SK-N-MC (cell line): ENCODE measurements at regions not wholly inside any gene's neighbourhood (a gene's known extent, or its start where the extent isn't known, plus 50 kb on each side); places are given as distances from the start of the nearest gene placed in this dataset.

ENCODE experiments used
- DNase-seq: peaks from one replicate; pipeline ENCODE4 v3.0.0-alpha.2; 2011; ENCODE audit warnings: low read depth, low spot score
- H3K27ac ChIP-seq: fragments of 200-600 bp; sonication (generic); 2 replicates; pipeline ENCODE4 v1.5.1; 2016; ENCODE audit warnings: mixed run types
- H3K36me3 ChIP-seq: fragments of 200-600 bp; sonication (generic); 2 replicates; pipeline ENCODE4 v1.6.1; 2017; ENCODE audit warnings: antibody characterized with exemption, low read length, mixed read lengths; ENCODE audit not compliant: insufficient read depth
- H3K4me3 ChIP-seq: fragments of 200-600 bp; sonication (generic); 2 replicates; pipeline ENCODE4 v1.5.1; 2016
- H3K9ac ChIP-seq: fragments of 200-600 bp; sonication (generic); 2 replicates; pipeline ENCODE4 v1.8.0; 2017; ENCODE audit warnings: mixed run types, mixed read lengths; ENCODE audit not compliant: insufficient read length
- H3K9me3 ChIP-seq: fragments of 200-600 bp; sonication (generic); 2 replicates; pipeline ENCODE4 v1.6.1; 2017; ENCODE audit warnings: low read depth, mild to moderate bottlenecking, antibody characterized with exemption, low read length, moderate library complexity, mixed read lengths
- EZH2 ChIP-seq: fragments of 200-600 bp; sonication (generic); IDR thresholded peaks from one replicate; pipeline ENCODE4 v1.6.1; 2017; ENCODE audit warnings: antibody characterized with exemption
- FOXP2 ChIP-seq: optimal IDR thresholded peaks from 2 replicates; pipeline ENCODE3; 2011; ENCODE audit warnings: mild to moderate bottlenecking, moderate library complexity; ENCODE audit not compliant: insufficient read depth; ENCODE audit errors: extremely low read length, control extremely low read depth
- POLR2AphosphoS5 ChIP-seq: IDR thresholded peaks from 2 replicates; pipeline ENCODE4 v1.6.1; 2012; ENCODE audit warnings: mild to moderate bottlenecking, low read depth, low read length, borderline replicate concordance

DNA sequence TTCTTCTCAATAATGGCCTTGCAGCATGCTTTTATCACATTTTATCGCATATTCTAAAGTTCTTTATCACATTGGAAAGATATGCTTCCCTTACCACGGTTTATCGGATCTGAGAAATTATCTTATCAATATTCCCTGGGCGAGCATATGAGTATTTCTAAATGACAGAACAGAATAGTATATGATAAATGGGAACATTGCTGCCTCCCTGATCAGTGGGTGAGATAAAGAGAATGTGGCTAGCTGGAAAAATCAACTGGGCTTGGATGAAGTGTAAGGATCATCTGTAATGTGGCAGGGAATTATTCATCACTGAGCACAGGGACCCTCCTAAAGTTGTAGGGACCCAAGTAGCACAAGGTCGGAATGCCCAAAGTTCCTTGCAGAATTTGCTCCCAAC lies 667.4 kb upstream of the NRP1 start:
- Histone ChIP-seq H3K9ac (no peak overlapping the region), H3K27ac (no peak overlapping the region), H3K36me3 (no peaks in the 10 kb centered on the region), H3K9me3 (no peaks in the 10 kb centered on the region), H3K4me3 (no peak overlapping the region)
- DNase-seq, result no peak
- no peak for TF ChIP-seq FOXP2
- no peak for TF ChIP-seq EZH2
- TF ChIP-seq POLR2AphosphoS5, result no peak

DNA sequence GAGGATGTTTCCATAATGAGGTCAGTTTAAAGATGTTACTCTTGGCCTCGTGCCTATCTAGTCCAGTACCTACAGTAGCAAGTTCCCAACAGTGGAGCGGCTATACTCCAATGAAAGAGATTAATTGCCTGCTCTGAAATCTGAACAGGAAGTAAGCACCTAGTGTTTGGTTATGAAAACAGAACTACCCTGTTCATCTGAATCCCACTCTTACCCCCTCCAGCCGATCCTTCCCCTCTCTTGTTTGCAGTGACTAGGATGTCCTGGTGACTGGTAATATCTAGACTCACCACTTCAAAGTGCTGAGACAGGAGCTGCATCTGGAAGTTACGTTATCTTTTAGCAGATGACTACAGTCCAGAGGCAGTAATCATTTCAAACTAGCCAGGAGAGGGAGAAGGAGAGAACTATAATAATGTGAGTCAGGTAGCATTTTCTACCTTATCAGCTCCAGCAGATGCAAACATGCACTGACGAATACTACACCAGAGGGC lies 666.7 kb upstream of the NRP1 start:
- H3K9ac ChIP-seq, result no peak overlapping the region
- no peaks in the 10 kb centered on the region for H3K9me3 ChIP-seq
- no peak for DNase-seq
- TF ChIP-seq FOXP2, result no peak
- no peak for TF ChIP-seq POLR2AphosphoS5
- no peak for TF ChIP-seq EZH2
- no peak overlapping the region for H3K4me3 ChIP-seq
- no peak overlapping the region for H3K27ac ChIP-seq
- no peaks in the 10 kb centered on the region for H3K36me3 ChIP-seq

DNA sequence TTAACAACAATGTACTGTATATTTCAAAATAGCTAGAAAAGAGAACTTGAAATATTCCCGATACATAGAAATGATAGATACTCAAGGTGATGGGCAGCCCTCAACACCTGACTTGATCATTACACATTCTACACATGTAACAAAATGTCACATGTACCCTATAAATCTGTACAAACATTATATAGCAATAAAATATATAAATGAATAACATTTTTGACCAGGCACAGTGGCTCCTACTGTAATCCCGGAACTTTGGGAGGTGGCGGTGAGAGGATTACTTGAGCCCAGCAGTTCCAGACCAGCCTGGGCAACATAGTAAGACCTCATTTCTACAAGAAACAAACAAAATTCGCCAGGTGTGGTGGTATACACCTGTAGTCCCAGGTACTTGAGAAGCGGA lies 659.5 kb upstream of the NRP1 start:
- Histone ChIP-seq H3K36me3 (no peaks in the 10 kb centered on the region), H3K9ac (no peak overlapping the region), H3K4me3 (no peak overlapping the region), H3K9me3 (no peaks in the 10 kb centered on the region), H3K27ac (no peak overlapping the region)
- no peak for DNase-seq
- TF ChIP-seq FOXP2 (no peak), EZH2 (no peak), POLR2AphosphoS5 (no peak)

DNA sequence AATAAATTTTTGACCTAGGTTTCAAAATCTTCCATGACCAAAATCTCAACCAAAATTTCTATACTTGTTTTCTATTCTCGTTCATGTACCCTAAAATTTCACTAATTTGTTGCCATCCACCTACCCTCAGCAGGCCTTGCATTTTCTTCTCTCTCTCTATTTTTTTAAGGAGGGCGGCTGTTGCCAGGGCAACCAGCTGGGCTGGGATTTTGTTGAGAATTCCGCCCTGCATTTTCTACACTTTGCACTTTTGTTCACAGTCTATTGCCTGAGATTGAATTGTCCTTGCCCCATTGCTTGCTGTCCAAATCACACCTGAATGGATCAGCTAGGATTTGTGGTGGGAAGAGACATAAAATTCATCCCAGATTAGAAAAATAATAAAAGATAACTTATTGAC lies 657.5 kb upstream of the NRP1 start:
- Histone ChIP-seq H3K9me3 (no peaks in the 10 kb centered on the region), H3K9ac (no peak overlapping the region), H3K27ac (no peak overlapping the region), H3K36me3 (no peaks in the 10 kb centered on the region), H3K4me3 (no peak overlapping the region)
- TF ChIP-seq FOXP2 (no peak), EZH2 (no peak), POLR2AphosphoS5 (no peak)
- DNase-seq, result no peak

DNA sequence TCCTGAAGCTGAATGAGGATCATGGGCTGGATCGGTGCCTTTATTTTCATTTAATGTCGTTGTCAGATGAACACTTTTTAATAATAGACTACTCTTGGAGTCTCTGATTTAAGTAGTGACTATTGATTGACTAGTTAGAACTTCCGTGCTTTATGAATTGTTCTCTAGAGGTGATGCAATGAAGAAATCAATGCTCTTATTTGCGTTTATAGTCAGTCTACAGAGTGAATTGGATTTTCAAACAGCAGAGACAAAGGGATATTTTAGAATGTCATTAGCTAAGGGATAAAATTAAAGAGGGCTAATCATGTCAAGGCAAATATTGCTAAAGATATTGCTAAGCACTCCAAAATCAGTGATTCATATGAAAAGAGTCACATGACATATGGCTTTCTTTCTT lies 652.0 kb upstream of the NRP1 start:
- TF ChIP-seq EZH2 (no peak), POLR2AphosphoS5 (no peak), FOXP2 (no peak)
- Histone ChIP-seq H3K36me3 (no peaks in the 10 kb centered on the region), H3K9ac (no peak overlapping the region), H3K27ac (no peak overlapping the region), H3K4me3 (no peak overlapping the region), H3K9me3 (no peaks in the 10 kb centered on the region)
- no peak for DNase-seq

DNA sequence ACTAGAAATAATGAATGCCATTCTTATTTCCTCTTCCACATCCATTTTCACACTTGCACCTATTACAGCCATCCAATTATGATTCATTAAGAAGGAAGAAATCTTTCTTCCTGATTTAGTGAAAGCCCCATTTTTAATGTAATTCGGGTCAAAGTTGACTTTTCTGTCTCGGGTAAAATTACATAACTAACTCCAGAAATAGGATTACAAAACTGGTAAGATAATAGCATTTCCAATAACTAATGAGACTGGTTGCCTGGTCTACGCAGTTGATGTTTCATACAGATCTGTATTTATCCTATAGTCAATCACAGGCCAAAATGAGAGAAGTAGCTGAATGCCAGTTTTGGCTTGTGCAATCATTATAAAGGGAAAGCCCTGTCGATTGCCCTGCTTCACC lies 651.5 kb upstream of the NRP1 start:
- no peak for TF ChIP-seq POLR2AphosphoS5
- no peak for TF ChIP-seq FOXP2
- no peak for TF ChIP-seq EZH2

DNA sequence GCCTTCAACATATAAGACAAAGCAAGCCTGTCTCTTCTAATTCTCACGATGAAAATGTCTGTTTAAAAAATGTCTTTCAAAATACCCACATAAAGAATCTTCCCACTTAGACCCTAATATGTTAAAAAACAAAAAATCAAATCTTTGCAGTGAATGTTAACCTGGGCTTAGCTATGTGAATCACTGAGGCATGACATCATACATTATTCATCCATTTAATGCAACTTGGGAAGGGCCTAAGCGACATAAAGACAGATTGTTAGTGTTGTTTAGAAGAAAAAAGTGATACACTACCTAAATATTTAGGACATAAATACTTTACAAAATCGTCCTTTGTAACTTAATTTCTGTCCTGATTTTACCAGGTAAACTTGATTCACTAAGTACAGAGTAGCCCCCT lies 648.5 kb upstream of the NRP1 start:
- no peak overlapping the region for H3K9ac ChIP-seq
- no peak overlapping the region for H3K4me3 ChIP-seq
- no peak for TF ChIP-seq EZH2
- no peak for TF ChIP-seq FOXP2
- TF ChIP-seq POLR2AphosphoS5, result no peak
- no peaks in the 10 kb centered on the region for H3K9me3 ChIP-seq
- no peak overlapping the region for H3K27ac ChIP-seq
- DNase-seq, result no peak
- no peaks in the 10 kb centered on the region for H3K36me3 ChIP-seq

More for the DNA sequence above, 651.5 kb upstream of the NRP1 start:
- no peaks in the 10 kb centered on the region for H3K36me3 ChIP-seq
- H3K9ac ChIP-seq, result no peak overlapping the region
- no peak overlapping the region for H3K4me3 ChIP-seq
- DNase-seq, result no peak
- H3K27ac ChIP-seq, result no peak overlapping the region
- no peaks in the 10 kb centered on the region for H3K9me3 ChIP-seq

DNA sequence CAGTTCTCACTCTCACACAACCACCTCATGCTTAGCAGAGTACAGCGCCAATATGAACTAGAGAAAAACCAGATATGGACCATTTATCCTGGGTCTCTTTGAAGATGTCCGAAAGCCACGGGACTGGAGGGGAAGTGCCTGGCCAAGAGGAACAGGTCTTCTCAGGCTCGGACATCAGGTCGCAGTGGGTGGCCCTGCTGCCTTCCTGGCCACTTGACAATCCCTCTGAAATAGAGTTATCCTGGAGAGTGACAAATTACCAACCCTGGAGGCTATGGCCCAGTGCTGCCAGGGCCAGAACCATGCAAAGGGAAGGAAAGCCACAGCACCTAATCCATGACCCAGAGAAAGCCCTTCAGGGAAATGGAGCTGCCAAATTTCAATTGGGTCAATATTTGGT lies 646.8 kb upstream of the NRP1 start:
- TF ChIP-seq POLR2AphosphoS5 (no peak), FOXP2 (no peak), EZH2 (no peak)
- Histone ChIP-seq H3K4me3 (no peak overlapping the region), H3K9ac (no peak overlapping the region), H3K27ac (no peak overlapping the region), H3K9me3 (no peaks in the 10 kb centered on the region), H3K36me3 (no peaks in the 10 kb centered on the region)
- no peak for DNase-seq

DNA sequence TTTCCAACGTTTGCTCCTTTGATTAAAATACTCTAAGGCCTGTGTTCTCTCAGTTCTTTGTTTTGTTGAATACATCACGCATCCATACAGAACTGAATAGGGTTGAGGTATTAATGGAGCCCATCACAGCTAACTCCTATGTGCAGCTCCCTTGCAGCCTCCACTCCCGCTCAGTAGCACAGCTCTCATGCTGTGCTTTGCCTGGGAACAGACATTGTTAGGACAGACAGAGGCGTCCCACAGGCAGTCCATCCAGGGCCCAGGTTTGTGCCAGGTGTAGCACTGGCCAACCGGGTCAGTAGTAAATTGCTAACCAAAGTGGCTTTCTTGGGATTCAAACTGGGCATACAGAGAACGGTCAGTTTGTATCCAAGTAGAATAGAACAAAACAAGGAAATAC lies 644.7 kb upstream of the NRP1 start:
- Histone ChIP-seq H3K36me3 (no peaks in the 10 kb centered on the region), H3K4me3 (no peak overlapping the region), H3K9ac (no peak overlapping the region), H3K9me3 (no peaks in the 10 kb centered on the region), H3K27ac (no peak overlapping the region)
- DNase-seq, result no peak
- TF ChIP-seq FOXP2 (no peak), EZH2 (no peak), POLR2AphosphoS5 (no peak)
